GM13976 (cell line): ENCODE measurements at regions not wholly inside any gene's neighbourhood (a gene's known extent, or its start where the extent isn't known, plus 50 kb on each side); places are given as distances from the start of the nearest gene placed in this dataset.
A peak's percentile ranks its signal among the peaks of the same experiment; 100 is the strongest.

Source experiments
- DNase-seq: peaks from one replicate; pipeline ENCODE4 v3.0.0; 2012; ENCODE audit warnings: low spot score
- CTCF ChIP-seq: IDR thresholded peaks from 2 replicates; pipeline ENCODE4 v1.5.1; 2012; ENCODE audit warnings: borderline replicate concordance, mild to moderate bottlenecking; ENCODE audit not compliant: insufficient read depth; ENCODE audit errors: extremely low read depth, missing control alignments, control extremely low read depth
- in situ Hi-C: fragments of 300-500 bp; cut with MboI; formaldehyde crosslinking; loops from one replicate; pipeline ENCODE4 v1.12.0; 2022; ENCODE audit warnings: low sequenced_read_pairs, mixed read lengths, inconsistent platforms; ENCODE audit not compliant: unreplicated experiment

DNA sequence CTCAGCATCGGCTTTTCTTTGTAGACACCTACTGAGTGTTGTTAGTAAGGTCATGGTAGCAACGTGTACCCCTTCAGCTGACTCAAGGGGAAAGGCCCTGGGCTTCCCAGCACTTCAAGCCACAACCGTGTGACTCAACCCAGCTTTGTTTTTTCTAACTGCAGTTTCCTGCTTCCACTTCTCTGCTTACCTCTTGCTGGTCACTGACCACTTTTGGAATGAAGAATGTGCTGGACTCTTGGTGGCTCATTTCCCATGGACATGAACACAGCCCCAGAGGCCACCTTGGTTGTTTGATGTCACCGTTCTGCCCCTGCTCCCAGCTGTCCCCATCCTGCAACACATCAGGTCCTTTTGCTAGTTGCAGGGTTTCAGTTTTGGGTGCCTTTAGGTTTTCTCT is 69.5 kb upstream of the ZNF438 start:
- in situ Hi-C loops = no loop called here
- DNase-seq = peak; percentile 54
- TF ChIP-seq CTCF = no peak

DNA sequence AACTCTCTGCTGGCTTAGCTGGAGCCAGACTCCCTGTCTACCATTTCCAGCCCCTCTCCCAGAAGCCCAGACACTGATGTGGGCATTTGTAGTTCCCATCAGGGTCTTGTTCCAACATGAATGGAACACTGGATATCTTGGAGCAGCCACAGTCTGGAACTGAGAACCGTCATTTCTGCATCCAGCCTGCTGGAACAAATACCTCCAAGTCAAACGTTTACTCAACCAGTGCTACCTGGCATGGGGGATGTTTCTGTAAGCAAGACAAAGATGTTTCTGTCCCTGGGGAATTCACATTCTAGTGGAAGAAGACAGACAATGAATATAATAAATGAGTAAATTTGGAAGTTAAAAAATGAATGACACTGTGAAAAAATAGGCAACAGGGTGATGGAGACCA is 70.8 kb upstream of the ZNF438 start:
- TF ChIP-seq CTCF = no peak
- DNase-seq = no peak
- in situ Hi-C loops = no loop called here

- DNase-seq = no peak
- in situ Hi-C loops = no loop called here
- TF ChIP-seq CTCF = no peak
Observed at GRCh38 chr10:31103112-31103511, 71.4 kb upstream of the ZNF438 start.

DNA sequence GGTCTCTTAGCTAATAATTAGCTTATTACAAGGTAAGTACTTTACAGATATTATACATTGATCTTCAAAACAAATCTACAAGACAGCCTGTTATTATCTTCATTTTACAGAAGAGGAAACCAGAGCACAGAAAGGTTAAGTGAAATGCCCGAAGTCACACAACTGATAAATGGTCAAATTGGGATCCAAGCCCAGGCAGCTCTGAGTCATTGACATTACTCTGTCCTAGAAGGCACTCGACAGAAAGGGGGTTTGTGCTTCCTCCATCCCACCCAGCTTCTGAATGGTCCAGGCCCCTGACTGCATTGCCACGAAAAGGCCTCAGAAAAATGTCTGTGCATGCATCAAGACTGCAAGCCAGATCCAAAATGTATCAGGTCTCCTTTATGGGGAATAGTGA is 81.3 kb upstream of the ZNF438 start:
- no peak for DNase-seq
- no peak for TF ChIP-seq CTCF
- in situ Hi-C loops = no loop called here

DNA sequence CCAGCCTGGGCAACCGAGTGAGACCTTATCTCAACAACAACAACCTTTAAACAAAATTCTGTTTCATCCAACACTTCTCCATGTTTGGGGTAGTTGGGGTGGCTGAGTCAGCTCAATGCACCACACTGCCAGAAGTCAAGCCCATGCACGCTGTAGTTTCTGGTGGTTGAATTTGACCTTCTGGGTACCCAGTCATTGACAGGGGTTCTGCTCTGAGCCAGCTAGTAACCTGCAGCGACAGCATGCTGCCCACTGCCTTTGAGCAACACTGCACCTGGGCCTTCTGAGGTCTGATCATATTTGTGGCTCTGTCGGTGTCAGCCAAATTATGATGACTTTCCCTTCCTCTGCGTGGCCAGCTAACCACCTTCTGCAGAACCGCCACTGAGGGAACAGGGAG is 84.6 kb upstream of the ZNF438 start:
- TF ChIP-seq CTCF = no peak
- no peak for DNase-seq
- in situ Hi-C loops = no loop called here

GRCh38 chr10:31118556-31118955 is 86.9 kb upstream of the ZNF438 start:
- TF ChIP-seq CTCF = no peak
- in situ Hi-C loops = no loop called here
- DNase-seq = no peak

- DNase-seq = no peak
Observed at GRCh38 chr10:31120392-31120791, 88.7 kb upstream of the ZNF438 start.

More at GRCh38 chr10:31120392-31120791, 88.7 kb upstream of the ZNF438 start:
- TF ChIP-seq CTCF = no peak
- in situ Hi-C loops = no loop called here
